ENCODE measurements at regions not wholly inside any gene's neighbourhood (a gene's known extent, or its start where the extent isn't known, plus 50 kb on each side); places are given as distances from the start of the nearest gene placed in this dataset.
A peak's percentile ranks its signal among the peaks of the same experiment; 100 is the strongest.

- DNase-seq (ENCODE audit: low read depth in 2 of 2): no peak
Observed at GRCh38 chrX:20522420-20522819, 255.7 kb upstream of the RPS6KA3 start.

DNA sequence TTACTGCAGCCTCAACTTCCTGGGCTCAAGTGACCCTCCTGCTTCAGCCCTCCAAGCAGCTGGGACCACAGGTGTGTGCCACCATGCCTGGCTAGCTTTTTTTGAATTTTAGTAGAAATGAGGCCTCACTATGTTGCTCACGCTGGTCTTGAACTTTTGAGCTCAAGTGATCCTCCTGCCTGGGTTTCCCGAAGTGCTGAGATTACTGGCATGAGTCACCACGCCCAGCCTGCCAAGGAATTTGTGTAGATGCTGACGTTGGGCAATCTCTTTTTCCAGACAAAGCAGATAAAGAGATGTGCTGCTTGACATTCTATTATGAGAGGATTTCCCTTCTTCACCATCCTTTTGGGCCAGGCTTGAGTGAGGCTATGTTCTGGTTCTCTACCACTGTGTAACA lies 254.5 kb upstream of the RPS6KA3 start:
- no peak for DNase-seq (ENCODE audit: low read depth in 2 of 2)

- DNase-seq (ENCODE audit: low read depth in 2 of 2): no peak
Observed at GRCh38 chrX:20519826-20520225, 253.1 kb upstream of the RPS6KA3 start.

GRCh38 chrX:20519146-20519545 lies 252.4 kb upstream of the RPS6KA3 start:
- no peak for DNase-seq (ENCODE audit: low read depth in 2 of 2)

GRCh38 chrX:20517565-20517964 lies 250.9 kb upstream of the RPS6KA3 start:
- no peak for DNase-seq (ENCODE audit: low read depth in 2 of 2)

DNA sequence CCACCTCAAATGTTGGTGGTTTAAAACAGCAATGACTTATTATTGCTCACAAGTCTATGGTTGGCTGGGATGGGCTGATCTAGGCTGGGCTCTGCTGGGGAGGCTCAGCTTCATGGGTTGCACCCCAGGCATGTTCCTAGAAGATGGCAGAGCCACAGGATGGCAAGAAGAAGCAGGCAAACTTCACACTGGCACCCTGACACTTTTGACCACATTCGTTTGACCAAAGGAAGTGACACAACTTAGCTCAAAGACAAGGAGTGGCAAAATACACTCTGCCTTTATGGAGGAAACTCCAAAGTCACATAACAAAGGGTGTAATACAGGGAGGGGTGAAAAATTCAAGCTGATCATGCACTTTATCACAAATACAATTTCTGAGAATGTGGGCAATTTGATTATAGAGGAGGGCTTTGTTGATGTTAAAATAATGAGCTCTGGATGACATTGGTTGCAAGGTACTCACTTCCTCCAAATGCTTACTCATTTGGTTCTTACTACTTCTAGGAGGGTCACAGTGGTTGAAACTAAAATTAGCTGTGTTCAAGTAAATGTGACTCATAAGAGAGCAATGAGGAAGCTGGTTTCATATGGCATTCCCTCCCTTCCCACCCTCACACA lies 249.2 kb upstream of the RPS6KA3 start:
- peak in 1 of 2 donors; percentile 18 for DNase-seq (ENCODE audit: low read depth in 2 of 2)

DNA sequence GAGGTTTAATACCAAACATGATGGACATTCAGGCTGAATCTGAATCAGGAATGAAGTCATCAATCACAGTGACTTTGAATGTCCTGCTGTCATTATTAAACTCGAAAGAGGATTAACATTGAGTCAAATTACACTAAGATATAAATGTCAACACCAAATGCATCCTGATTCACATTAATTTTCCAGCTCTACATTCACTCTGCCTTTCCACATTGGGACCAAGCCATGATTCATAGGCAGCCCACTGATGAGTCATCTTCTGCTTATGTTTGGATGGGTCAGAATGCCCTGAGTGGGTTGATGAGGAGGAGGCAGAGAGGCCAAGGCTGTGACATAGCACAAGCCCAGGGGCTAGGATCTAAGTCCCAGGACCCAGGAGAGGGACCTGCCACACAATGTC lies 247.6 kb upstream of the RPS6KA3 start:
- no peak for DNase-seq (ENCODE audit: low read depth in 2 of 2)

DNA sequence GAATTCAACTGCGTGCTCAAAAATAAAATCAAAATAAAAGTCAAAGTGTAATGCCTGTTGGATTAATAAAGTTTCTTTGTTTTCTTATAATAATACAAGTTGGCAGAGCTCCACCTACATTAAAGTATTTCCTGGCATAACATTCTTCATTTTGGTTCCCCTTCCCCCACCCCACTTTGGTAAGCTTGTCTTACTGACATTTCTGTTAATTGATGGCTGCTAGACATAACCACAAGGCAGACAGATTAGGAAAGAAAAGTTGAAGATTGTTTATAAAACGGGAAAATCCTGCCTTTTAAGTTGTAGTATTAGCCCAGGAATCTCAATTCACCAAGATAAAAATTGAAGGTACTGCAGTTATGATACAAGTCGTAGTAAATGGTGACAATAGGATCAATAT lies 246.5 kb upstream of the RPS6KA3 start:
- no peak for DNase-seq (ENCODE audit: low read depth in 2 of 2)

DNA sequence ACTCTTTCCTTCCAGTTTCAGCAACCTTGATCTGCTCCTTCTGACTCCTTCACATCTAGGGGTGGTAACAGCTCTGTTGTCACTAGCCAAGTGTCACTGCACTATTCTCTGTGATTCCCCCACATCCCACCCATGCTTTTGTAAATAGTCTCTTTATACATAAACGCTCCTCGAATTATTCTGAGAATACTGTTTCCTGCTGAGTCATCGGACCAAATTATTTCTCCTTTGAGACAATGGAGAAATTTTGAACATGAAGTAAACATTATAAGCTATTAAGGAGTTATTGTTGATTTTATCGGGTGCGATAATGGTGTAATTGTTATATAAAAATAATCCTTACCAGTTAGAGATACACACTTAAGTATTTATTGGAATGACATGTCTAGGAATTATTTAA lies 245.1 kb upstream of the RPS6KA3 start:
- DNase-seq (ENCODE audit: low read depth in 2 of 2): no peak

DNA sequence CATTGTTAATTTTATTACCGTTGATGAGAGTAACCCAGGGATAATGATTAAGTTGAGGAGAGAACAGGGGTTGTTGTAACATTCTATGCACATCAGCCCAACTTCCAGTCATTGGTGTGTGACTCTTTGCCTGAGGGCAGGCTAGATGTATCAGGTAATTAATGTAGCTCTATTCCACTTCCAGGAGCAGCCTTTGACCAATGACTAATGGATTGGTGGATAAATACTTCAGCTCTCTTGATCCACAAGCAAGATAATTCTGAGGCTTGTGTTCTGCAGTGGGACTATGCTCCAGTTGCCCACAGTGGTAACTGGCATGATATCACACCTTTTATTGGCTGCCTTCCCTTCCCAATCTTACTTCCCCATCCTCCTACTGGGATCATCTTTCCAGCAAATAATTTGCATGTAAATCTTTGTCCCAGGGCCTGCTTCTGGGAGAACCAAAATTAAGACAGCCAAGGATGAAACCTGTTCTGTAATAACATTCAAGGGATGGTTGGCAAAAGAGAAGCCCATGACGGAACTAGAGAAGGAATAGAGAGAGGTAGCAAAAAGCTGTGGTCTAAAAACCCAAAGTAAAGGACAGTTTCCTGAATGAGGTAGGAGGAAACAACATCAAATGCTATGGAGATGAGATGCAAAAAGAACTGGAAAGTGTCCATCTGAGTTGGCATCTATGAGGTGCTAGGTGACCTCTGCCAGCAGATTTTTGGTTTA lies 241.4 kb upstream of the RPS6KA3 start:
- DNase-seq (ENCODE audit: low read depth in 2 of 2): no peak

GRCh38 chrX:20506739-20507138 lies 240.0 kb upstream of the RPS6KA3 start:
- no peak for DNase-seq (ENCODE audit: low read depth in 2 of 2)

DNA sequence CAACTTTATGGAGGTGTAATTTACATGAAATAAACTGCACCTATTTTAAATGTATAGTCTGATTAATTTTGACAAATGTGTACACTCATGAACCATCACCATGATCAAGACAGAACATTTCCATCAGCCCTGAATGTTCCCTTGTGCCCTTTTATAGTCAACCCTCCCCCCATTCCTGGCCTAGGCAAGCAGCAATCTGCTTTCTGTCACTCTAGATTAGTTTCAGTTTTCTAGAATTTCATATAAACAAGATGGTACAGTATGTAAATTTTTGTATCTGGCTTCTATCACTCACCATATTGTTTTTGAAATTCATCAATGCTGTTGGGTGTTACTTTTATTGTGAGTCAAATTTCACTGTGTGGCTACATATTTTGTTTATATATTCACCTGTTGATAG lies 234.2 kb upstream of the RPS6KA3 start:
- DNase-seq (ENCODE audit: low read depth in 2 of 2): no peak

DNA sequence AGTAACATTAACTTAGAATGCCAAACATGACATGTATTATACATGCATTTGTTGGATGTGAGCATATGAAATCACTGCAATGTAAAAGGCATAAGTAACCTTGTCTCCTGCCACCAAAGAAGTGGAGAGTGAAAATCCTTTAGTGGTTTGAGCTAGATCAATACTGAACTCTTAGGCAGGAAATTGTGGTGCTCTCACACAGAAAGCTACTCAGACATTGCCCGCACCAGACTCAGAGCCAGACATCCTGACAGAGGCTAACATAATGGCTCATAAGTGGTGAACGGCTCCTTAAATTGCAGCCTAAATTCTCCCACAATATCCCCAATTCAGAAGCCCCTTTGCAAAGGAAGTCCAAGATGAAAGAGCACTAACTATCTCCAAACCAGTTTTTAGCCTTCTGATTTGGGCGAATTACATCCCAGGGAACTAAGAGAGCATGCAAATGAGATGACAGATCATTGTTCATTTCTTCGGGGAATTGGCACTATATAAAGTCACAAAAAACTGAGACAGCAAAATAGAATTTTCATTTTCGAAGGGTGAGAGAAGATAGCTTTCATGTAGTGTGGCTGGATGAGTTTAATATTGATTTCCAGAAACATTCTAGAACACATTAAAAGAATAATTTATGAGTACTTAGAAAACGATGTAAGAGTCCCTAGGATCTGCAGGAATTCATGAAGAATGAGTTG lies 233.6 kb upstream of the RPS6KA3 start:
- DNase-seq (ENCODE audit: low read depth in 2 of 2): no peak

DNA sequence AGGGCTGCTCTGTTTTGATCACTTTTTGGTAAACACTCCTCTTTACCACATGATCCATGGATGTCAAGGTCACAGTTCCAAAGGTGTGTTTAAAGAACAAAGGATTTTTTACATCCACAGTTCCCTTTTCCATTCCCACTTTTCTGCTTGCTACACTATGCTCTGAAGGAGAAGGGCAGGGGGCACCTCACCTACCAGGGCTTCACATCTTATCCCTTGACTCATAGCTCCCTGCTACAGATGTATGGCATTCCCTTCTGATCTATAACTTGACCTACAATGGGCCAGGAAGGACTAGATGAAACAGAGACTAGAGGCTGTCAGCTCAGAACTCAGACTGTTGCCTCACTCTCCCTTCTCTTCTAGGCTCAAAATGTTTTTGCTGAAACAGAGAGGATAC lies 233.1 kb upstream of the RPS6KA3 start:
- DNase-seq (ENCODE audit: low read depth in 2 of 2): no peak

GRCh38 chrX:20498851-20499635 lies 232.3 kb upstream of the RPS6KA3 start:
- no peak for DNase-seq (ENCODE audit: low read depth in 2 of 2)

DNA sequence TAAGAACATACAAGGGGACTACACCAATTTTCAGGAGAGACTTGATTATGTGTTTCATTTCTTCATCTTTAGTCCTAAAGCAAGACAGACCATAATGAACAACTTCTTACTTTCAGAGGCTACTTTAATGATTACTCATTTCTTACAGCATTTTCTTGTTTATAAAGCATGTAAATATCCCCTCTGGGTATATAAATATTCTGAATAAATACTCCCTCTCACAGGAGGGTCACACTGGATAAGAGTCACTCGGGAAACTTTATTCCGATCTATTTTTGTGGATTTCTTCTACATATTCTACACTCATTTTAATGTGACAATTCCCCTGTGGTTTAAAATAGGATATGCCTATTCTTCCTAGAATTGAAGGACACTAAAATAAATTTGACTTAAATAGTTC lies 228.9 kb upstream of the RPS6KA3 start:
- DNase-seq (ENCODE audit: low read depth in 2 of 2): no peak

DNA sequence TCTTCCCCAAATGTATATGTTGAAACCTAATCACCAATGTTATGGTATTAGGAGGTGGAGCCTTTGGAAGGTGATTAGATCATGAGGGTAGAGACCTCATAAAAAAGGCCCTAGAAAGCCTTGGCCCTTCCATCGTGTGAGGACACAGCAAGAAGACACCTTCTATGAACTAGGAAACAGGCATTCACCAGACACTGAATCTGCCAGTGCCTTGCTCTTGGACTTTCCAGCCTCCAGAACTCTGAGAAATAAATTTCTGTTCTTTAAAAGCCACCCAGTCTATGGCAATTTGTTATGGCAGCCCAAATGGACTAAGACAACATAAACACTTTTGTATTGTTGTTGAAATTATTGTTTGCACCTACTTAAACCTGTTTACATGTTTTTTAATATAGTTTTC lies 221.8 kb upstream of the RPS6KA3 start:
- no peak for DNase-seq (ENCODE audit: low read depth in 2 of 2)

DNA sequence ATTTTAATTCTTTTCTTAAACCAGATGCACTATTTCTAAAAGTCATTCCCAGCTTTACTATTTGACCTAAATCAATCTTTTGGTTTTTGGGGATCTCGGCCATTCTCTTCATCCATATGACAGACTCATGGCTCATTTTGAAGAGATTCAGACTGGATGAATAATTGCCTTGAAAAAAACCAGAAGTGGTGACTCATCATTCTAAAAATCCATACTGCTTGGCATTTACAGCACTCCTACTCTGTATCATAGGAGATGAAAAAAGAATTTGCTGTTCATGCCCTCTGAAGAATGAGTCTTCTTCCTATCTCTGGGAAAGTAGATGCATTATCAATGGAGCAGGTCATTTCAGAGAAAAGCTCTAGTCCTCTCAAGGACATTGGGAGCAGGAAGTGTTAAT lies 220.5 kb upstream of the RPS6KA3 start:
- DNase-seq (ENCODE audit: low read depth in 2 of 2): no peak

DNA sequence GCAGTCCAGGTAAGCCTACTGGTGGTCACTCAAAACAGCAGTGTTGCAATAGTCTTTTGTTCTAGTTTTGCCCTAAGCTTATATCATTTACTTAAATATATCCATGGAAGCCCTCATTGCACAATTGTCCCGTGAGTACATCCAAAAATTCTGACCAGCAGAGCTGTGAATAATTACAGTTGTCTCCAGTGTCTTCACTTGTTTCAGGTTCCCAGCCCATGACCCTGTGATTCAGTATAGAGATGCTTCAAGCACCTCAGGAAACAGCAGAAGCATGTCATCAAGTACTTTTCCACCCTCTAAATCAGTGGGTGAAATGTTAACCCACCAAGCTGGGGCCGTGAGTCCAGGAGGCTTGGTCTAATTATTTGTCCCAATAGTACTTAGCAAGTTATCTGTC lies 214.9 kb upstream of the RPS6KA3 start:
- DNase-seq (ENCODE audit: low read depth in 2 of 2): no peak

- no peak for DNase-seq (ENCODE audit: low read depth in 2 of 2)
Observed at GRCh38 chrX:20479896-20480295, 213.2 kb upstream of the RPS6KA3 start.

- no peak for DNase-seq (ENCODE audit: low read depth in 2 of 2)
Observed at GRCh38 chrX:20479048-20479447, 212.3 kb upstream of the RPS6KA3 start.

- no peak for DNase-seq (ENCODE audit: low read depth in 2 of 2)
Observed at GRCh38 chrX:20477836-20478524, 211.3 kb upstream of the RPS6KA3 start.
